Amniotic epithelial cell (primary cell): ENCODE measurements at regions not wholly inside any gene's neighbourhood (a gene's known extent, or its start where the extent isn't known, plus 50 kb on each side); places are given as distances from the start of the nearest gene placed in this dataset.

Source experiments
- DNase-seq: peaks from one replicate; pipeline ENCODE4 v3.0.0-alpha.2; 2010; ENCODE audit warnings: low read depth

DNA sequence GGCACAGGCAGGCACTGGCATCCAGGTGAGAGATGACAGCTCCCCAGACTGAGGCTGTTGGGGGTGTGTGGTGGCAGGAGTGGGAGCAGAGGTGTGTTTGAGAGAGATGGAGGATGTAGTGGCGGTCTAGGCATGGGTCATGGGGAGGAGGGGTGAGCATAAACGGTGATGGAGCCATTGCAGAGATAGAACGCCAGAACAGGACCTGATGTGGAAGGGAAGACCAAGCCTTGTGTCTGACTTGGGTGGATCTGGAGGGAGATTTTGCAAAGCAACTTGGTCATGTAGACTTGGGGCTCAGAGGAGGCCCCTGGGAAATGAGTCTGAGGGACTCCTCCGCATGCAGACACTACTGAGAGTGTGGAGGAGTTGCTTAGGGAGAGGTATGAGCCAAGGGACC lies 50.0 kb upstream of the CLDN5 start:
- DNase-seq: no peak

DNA sequence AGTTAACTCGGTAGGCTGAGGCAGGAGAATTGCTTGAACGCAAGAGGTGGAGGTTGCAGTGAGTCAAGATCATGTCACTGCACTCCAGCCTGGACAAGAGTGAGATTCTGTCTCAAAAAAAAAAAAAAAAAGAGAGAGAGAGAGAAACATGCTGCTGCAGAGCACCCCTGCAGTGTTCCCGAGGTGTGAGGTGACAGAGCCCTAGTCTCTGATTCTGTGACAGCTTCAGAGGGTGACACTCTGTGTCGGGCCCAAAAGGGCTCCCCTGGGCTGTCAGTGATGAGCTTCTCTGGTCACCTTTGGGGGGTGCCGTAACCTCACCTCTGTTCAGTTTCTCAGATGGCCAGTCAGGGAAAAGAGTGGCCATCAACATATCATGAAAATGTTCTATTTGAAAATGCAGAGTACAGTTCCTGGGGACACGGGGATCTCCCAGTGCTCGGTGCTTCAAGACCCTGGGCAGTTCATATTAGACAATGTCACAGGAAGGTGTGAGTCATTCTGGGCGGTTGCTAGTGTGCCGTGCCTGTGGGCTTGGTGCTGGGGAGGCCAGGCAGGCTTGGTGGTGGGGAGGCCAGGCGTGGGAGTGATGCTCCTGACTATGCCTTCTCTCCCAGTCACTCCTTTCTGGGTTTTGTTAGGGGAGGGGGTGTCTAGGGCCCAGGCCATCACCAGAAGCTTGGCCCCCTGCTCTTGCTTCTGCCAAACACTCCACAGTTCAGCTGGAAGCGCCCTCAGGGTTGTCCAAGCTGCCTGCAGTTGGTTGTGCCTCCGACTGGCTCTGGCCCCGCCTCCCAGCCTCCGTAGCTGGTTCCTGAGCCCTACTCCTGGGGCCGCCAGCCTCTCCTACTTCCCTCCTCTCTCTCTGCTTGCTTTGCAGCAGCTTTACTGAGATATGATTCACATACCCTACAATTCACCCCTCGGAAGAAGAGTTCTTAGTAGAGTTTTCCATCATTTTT lies 52.5 kb upstream of the CLDN5 start:
- DNase-seq: peak; percentile 72

DNA sequence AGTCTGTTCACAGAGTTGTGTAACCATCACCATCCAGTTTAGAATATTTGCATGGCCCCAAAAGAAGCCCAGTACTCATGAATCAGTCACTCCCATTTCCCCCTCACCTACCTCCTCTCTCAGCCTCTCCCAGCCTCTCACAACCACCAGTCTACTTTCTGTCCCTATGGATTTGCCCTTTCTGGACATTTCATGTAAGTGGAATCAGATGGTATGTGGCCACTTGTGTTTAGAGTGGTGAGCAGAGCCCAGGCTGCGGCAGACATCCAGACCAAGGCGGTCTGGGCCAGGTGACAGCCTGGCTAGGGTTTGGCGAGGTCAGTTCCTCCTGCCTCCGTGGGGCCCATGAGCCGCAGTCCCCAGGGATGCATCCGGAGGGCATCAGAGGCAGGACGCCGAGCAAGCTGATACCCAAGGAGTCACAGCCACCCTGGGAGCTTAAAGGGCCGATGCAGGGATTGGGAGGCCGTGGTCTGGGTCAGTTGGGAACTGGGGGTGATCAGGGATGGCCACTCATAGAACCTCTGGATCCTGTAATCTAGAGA lies 53.3 kb upstream of the CLDN5 start:
- no peak for DNase-seq

DNA sequence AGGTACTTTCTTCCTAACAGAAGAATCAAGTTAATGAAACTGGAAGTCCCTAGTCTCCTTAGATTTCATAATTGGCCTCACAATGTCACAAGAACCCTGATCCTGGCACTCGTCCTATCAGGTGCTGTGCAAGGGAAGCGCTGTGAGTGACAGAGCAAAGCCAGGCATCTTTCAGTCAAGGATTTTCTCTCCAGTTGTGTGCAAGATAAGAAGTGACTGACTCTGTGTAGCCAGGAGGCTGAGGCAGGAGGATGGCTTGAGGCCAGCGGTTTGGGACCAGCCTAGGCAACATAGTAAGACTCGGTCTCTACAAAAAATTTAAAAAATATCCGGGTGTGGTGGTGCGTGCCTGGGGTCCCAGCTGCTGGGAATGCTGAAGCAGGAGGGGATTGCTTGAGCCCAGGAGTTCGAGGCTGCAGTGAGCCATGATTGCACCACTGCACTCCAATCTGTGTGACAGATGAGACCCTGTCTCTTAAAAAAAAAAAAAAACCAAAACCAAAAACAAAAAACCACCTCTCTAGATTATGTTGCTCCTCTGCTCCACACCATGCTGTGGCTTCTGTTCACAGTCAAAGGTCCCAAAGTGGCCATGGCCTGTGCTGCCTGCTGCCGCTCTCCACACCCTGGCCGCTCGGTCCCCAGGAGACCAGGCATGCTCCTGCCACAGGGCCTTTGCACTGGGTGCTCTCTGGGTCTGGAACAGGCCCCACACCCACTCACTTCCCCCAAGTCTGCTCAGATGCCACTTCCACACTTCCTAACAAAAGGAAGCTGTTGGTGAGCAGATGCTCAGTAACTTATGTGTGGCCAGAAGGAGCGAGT lies 54.2 kb upstream of the CLDN5 start:
- DNase-seq: no peak

DNA sequence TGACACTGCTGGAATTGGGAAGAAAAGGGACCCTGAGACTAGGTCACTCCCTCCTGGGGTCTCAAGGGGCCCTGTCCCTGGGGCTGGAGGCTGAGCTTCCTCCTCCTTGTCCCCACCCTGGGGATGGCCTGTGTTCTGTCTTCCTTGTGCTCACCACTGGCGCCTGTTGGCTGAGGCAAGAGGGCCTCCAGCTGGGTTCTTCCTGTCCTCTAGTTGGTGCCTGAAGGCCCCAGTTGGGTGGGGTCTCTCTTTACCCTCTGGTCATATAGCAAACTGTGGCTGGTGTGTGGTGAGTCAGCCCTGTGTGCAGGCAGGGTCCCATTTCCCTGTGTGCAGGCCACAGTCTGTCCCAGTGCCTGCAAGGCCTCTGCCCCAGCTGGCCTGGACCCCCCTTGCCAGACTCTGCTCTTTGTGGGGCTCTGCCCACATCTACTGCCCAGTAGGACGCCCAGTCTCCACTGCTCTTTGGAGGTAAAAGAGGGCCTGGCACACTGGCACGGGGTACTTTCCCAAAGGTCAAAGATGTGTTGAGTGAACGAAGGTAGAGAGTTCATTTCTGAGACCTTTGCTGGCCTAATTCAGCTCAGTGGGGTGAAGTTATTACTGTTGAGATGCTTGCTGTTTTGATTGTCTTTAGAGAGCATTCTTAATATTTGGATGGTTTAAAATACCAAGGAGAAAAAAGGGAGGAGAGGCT lies 55.1 kb upstream of the CLDN5 start:
- no peak for DNase-seq

DNA sequence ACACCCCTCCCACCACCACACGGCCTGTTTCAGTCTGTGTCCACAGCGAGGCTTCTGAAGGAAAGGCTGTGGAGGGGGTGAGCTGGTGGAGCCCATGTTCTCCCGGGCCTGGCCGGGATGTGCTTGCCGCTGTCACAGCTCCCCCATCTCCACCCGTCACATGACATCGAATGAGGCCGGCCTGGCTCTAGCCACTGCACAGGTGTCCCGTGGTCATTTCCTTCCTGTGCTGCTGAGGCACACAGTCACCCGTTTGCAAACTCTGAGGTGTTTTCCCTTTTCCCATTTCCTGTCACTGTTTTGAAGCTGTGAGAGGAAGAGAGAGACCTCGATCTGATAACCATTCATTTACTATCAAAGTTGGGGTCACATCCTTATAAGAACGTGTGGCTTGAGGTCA lies 55.7 kb upstream of the CLDN5 start:
- DNase-seq: no peak

DNA sequence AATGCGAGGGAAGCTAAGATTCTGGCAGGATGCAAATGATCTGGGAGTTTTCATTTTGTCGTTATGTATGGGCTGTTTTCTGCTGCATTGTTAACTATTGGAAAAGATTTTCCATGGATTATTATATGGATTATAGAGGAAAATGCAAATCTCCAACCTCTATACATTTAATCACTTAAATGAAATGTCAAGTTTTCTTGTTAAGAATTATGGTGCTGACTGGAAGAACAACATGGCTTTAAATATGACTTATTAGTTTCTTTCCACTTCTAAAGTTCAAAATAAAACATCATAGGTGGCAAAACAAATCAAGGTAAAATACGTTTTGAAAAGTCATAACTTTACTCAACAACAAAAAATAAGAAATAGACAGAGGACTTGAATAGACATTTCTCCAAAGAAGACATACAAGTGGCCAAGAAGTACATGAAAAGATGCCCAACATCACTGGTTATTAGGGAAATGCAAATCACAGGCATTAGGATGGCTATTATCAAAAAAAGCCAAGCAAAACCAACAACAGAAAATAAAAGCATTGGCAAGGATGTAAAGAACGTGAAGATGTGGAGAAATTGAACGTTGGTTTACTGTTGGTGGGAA lies 56.2 kb upstream of the CLDN5 start:
- DNase-seq: no peak

DNA sequence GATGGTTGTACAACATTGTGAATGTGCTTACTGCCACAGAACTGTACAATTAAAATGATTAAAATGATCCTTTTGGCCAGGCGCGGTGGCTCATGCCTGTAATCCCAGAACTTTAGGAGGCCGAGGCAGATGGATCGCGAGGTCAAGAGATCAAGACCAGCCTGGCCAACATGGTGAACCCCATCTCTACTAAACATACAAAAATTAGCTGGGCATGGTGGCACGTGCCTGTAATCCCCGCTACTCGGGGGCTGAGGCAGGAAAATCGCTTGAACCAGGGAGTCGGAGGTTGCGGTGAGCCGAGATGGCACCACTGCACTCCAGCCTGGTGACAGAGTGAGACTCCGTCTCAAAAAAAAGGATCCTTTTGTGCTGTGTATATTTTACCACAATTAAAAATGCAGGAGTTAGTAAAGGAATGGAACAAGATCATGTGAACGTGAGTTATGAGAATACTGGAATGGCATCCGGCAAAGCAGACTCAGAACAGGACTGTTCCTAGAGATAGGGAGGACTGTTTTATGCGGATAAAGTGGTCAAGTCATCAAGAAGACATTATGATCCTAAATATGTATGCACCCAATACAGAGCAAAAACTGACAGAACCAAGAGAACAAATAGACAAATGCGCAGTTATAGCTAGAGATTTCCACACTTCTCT lies 58.0 kb upstream of the CLDN5 start:
- DNase-seq: no peak

DNA sequence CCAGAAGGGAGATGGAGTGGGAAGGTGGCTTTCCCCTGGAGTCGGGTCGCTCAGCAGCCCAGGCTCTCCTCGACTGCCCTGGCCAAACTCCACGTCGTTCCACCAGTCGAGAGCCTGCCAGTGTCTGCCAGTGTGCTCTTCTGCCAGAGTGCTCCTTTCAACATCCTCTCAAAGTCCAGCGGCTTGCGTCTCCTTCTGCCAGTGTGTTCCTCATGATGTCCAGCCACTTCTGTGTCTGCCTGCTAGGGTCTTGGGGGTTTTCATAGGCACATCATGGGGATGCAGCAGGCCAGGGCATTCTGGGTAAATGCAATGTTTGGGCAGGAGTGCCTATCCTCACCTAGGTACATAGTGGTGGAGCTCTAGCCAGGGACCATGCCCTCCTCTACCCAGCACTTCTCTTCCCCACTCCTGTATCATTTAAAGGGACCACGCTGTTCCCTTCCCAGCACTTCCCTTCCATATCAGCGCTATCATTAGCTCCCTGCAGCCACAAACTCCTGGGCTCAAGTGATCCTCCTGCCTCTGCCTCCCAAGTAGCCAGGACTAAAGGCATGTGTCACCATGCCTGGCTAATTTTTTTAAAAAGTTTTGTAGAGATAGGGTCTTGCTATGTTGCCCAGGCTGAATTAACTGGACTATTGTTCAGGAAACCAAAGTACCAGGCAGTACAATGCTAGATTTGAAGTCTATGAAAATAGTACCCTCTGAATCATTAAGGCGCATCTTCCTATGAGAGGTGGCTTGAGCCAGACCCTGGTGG lies 62.9 kb upstream of the CLDN5 start:
- no peak for DNase-seq

DNA sequence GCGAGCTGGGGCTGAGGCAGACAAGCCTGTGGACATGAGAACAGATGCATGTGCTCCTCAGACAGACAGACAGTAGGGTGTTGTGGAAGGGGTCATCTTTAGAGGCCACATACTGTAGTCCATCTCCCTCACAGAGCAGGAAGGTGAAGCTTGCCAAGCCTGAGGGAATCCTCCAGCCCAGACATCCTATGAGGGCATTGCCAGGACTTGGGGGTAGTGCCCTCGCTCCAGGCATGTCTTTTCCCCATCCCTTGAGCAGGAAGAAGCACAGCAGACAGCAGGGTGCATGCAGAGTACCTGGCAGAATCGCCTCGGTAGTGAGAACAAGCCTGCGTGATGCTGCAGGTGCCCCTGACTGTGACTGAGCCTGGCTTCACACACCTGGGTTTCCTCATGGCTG lies 66.5 kb upstream of the CLDN5 start:
- DNase-seq: no peak

DNA sequence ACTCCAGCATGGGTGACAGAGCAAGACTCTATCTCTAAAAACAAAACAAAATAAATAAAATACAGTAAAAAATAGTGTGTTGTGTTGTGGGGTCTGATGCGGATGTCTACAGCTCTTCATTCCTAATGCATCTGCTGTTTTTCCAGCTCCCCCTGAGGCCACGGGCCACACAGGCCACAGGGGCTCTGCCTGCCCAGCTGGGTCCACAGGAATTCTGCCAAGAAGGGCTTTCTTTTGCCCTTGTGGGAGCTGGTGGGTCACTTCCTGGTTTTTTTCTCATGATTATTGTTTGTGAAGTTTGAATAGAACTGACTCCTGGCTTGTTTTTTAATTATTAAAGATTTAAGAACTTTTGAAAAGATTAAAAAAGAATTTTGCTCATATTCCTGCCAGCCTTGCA lies 67.4 kb upstream of the CLDN5 start:
- DNase-seq: no peak

DNA sequence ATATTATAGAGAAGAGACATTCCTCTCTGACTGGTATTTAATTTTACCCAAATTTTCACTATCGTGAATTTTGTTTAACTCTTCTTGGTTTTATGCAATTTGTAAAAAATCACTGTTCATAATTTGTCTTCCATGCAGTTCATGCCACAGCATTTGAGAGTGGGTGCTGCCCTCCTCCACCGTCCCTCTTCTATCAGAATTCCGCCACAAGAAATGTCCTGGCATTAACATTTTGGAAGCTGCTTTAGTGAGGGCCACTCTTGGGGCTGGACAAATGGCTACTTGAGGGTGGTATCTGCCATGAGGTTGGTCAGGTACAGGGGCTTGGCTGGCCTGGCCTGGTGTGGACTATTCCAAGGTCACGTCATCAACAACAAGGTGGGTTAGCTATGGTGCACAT lies 68.3 kb upstream of the CLDN5 start:
- no peak for DNase-seq

DNA sequence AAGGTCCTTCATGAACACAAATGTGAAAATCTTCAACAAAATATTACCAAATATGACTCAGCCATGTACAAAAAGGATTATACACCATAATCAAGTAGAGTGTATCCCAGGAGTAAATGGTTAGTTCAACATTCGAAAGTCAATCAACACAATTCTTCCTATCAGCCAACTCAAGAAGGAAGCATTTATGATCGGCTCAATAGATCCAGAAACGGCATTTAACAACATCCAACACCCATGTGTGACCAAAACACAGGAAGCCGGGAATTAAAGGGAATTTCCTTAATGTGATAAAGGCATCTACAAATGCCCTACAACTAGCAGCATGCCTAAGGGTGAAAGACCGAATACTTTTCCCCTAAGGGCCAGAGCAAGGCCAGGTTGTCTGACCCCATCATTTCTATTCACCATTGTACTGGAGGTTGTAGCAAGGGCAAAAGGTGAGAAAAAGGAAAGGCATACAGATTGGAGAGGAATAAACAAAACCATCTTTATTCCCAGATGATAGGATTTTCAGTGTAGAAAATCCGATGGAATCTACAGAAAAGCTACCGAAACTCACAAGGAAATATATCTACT lies 69.9 kb upstream of the CLDN5 start:
- DNase-seq: no peak

DNA sequence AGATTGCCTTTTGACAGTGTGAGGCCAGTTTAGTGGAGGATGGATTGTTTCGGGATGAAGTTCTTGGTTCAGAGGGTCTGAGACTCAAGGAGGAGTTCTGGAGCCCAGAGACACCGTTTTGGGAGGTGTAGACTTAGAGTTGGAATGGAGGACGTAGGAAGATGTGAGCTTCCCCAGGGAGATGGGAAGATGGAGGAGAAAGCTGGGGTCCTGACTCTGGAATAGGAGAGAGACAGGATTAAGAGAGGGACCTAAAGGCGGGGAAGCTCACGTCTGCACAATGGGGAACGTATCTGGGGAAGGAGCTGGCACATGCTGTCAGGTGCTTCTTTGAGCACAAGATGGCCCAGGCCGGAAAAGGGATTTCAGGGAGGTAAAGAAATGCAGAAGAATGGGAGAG lies 71.3 kb upstream of the CLDN5 start:
- no peak for DNase-seq

DNA sequence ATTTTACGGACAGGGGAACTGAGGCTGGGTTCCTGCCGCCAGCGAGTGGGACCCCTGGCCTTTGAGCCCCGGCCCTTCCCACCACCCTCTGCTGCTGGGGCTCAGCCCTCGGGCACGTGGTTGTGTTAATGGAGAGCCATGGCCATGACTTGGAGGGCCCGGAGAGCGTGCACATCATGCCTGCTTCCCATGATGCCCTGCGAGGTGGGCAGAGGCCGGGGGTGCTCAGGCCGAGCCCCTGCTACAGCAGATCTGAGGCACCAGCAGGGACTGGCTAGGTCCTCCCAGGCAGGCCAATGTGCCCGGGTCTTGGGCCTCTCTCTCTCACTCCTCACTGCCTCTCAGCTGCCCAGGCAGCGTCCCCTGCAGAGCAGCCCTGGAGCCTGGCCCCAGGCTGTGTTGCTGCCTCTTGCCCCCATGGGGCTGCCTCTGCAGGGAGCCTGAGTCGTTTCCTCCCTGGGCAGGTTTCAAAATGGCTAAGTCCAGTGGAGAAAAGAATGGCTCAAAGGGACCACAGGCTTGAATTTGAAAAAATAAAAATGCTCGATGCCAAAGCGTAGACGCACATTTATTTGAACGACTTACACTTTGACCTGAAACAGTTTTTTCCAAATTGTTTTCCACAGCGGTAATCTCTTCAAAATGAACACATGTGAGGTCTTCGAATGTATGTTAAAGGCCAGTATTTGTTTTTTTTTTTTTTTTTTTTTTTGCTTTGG lies 72.6 kb upstream of the CLDN5 start:
- no peak for DNase-seq

DNA sequence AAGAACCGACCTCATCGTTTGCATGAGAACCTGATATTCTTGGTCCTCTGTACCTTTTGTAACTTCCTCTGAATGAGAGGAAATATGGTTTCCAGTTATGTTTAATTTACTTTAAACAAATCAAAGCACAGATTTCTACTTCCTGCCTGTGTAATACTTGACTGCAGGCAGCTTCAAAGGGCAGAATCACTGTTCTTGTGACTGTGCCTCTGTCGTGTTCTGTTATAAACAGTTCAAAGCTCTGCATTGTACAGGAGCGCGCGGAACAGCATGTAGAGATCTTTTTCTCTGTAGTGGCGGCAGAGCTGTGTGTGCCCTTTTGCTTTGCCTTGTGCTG lies 73.2 kb upstream of the CLDN5 start:
- DNase-seq: no peak

DNA sequence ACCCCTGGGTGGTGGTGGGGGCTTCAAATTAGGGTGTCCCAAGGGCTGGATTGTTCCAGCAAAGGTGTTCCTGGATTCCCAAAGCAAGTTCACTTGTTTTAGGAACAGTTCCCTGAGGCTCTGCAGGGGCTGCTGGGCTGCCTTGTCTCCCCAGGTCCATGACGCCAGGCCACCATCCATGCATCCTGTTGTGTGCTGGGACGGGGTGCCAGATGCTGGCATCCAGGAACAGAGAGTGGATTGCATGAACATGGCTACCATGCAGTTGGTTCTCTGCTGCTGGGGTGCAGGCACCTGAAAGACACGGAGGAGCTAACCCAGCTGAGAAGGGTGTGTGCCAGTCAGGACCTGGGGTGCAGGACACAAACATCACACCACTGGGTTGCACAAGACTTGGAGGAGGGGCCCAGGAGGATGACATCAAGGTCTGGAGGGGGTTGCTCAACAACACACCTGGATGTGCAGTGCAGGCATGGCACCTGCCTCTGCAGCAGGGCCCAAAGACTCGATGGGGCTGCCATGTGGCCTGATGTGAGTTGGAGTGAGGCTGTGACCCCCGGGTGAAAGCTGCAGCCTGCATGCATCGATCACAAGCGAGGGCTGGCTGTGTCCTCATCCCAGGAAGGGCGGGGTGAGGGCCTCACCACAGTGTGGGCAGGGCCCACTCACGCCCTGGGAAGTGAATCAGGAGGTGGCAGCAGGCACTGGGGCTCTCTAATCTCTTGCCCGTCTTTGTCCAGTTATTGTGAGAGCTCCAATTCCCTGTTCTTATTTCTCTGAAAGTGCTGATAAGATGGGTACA lies 74.0 kb upstream of the CLDN5 start:
- DNase-seq: no peak

DNA sequence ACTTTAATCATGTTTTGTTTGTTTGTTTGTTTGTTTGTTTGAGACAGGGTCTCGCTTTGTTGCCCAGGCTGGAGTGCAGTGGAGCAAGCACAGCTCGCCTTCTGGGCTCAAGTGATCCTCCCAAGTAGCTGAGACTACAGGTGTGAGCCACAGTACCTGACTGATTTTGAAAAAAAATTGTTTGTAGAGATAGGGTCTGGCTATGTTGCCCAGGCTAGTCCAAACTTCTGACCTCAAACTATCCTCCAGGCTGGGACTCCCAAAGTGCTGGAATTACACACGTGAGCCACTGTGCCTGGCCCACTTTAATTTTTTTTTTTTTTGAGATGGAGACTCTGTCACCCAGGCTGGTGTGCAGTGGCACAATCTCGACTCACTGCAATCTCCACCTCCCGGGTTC lies 74.8 kb upstream of the CLDN5 start:
- no peak for DNase-seq
